Fibroblast of skin of back (primary cell): ENCODE measurements at regions not wholly inside any gene's neighbourhood (a gene's known extent, or its start where the extent isn't known, plus 50 kb on each side); places are given as distances from the start of the nearest gene placed in this dataset.

Experiments used
- DNase-seq: peaks from one replicate; pipeline ENCODE4 v3.0.0-alpha.2; 2013

DNA sequence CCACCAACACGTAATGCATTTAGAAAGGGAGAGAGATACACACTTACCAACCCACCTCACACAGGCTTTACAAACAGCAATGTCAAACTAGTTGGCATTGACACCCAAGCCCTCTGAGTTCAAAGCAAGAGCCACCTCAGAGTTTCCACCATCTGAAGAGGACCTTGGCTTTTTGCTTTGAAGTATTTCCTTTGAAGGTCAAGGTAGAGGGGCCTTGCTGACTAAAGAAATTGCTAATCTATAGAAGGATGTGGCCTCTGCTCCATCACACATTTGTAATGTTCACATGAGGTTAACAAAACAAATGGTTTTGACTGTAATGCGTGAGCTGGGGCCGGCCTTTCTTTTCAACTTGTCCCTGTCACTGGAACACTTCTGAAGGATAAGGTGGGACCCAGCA, 117.7 kb downstream of the POLR2M start:
- DNase-seq = peak; percentile 20

DNA sequence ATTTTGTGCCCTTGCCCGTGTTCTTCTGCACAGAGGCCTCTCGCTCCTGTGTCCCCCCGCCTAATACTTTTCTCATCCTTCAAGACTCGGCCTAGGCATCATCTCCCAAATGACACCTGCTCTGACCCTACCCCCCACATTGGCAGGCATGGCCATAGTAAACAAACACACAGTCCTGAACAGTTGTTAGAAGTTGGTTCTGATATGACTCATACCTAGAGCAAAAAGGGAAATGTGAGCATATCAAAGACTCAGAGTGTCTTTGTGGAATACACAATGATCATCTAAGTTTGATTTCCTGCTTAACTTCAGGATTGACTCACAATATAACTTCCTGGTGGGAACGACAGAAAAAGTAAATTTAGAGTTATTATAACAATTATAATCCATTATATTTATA, 120.5 kb downstream of the POLR2M start:
- no peak for DNase-seq

DNA sequence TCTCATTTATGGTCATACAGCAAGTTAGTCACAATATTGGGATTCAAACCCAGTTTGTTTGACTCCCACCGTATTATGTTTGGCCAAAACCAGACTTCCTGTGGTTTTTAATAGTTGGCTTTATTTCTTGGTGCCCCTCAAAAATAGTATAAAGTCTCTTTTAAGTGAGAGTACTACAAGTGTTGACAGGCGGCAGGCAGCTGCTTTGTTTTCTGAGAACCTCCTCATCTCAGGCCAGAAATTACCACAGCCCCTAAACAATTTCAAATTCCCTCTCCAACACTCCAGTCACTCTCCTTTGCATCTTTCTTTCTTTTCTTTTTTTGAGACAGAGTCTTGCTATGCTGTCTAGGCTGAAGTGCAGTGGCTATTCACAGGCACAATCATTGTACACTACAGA, 121.5 kb downstream of the POLR2M start:
- DNase-seq = peak; percentile 13

DNA sequence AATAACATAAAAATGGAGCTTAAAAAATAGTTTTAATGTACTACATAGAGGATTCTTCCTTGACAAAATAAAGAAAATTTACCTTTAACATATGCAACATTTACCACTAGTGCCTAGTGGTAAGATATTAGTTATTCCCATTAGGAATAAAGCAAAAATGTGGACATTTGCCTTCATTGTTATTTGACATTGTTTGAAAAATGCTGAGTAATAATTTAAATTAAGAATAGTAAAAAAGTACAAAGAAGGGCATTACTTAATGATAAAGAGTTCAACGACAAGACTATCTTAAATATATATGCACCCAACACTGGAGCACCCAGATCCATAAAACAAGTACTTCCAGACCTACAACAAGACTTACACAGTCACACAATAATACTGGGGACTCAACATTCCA, 125.7 kb downstream of the POLR2M start:
- DNase-seq = no peak

DNA sequence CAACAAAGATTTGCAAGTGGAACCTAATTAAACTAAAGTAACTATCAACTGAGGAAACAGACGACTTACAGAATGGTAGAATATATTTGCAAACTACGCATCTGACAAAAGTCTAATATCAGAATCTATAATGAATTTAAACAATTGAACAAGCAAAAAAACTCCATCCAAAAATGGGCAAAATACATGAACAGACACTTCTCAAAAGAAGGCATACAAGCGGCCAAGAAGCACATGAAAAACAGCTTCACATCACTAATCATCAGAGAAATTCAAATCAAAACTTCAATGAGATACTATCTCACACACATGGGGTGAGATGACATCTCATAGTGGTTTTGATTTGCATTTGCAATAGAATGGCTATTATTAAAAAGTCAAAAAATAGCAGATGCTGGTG, 128.6 kb downstream of the POLR2M start:
- no peak for DNase-seq

DNA sequence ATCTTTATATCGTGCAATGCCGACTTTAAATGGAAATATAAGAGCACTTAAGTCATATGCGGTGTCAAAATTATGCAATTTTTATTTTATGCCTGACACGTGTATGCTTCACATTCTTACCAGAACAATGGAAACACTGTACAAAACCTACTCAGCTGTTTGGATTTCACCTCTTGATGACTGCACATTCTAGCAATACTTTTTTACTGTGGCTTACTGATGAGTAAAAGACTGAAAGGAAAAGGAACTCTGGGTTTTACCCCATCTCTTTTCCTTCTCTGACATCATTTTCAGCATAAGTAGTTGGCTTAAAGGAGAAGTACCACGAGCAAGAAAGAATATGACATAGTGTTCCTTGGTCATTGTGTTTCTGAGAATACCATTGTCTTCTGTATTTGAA, 142.8 kb downstream of the POLR2M start:
- peak; percentile 20 for DNase-seq

DNA sequence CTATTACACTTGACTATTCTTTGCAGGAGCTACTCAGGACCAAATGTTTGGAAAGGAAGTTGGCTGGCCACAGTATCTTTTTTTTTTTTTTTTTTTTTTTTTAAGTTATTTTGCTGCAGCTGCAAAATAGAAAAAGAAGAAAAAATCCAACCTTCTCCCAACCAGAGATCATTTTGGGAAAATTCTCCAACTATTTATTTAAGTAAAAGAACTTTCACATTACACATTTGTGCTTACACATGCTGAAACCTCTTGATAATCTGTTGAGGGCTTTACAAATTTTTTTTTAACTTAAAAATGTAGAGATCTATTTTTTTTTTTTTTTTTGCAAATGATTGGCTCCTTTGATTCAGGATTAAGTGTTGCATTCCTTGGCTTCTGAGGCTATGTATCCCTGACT, 148.0 kb downstream of the POLR2M start:
- DNase-seq = no peak

DNA sequence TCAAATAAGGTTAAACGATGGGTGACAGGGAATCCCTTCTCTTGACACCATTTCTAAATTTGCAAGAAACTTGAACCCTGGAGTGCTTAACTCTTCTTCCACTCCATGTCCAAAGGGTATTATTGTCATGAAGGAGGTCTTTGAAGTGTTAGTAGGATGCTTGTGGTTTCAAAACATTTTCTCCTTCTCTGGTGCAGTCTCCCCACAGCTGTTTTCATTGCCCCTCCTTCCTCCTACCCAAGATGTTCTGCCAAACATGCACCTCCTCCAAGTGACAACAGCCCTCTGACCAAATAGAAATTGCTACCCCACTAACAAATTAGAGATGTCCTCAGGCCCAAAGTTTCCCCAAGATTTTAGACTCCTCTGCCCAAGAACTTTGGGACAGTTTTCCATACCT, 151.4 kb downstream of the POLR2M start:
- no peak for DNase-seq

DNA sequence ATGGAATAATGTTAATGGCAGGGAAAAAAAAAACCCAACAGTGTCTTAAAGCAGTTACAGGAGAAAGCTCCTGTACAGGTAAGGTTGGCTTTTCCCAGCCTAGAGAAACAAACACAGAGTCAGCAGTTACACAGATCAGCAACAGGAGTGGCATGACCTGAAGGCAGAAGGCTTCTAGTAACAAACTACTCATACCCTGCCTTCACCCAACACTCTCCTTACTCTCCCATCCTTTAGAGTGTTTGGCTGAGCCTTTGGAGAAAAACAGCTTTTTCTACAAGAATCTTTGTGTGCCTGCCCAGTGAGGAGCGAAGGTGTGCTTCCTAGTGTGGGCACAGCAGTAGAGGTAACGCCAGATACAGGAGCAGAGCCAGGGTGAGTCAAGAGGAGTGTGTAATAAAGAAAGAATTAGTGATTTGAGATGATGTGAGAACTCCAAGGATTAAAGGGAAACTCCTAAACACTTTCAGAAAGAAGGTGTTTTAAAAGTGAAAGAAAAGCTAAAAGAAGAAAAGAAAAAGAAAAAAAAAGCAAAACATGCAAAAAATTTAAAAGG, 152.7 kb downstream of the POLR2M start:
- no peak for DNase-seq

DNA sequence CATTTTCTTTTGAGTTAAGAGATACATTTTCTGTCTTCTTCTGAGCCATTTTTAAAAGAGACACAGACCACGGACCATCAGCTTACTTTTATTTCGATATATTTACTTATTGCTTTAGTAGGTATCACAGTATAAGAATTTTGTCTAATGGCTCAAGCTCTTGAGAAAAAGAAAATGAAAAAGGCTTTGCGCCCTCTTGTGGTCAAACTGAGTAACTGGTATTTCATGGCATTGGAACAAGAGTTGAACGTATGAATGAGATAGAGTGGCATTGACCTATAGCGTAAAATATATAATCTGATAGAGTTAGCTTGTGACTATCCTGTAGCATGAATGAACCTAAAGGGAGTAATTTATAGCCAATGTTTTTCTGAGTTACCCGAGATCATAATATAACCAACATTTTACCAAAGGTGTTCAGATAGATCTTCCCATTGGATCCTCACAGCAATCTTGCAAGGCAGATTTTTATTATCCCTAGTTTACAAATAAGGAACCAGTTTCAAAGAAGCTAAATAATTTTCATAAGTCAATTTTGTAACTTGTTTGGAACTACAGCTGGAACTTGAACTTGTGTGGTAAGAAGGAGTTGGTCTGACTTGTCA, 154.6 kb downstream of the POLR2M start:
- DNase-seq = peak; percentile 70

DNA sequence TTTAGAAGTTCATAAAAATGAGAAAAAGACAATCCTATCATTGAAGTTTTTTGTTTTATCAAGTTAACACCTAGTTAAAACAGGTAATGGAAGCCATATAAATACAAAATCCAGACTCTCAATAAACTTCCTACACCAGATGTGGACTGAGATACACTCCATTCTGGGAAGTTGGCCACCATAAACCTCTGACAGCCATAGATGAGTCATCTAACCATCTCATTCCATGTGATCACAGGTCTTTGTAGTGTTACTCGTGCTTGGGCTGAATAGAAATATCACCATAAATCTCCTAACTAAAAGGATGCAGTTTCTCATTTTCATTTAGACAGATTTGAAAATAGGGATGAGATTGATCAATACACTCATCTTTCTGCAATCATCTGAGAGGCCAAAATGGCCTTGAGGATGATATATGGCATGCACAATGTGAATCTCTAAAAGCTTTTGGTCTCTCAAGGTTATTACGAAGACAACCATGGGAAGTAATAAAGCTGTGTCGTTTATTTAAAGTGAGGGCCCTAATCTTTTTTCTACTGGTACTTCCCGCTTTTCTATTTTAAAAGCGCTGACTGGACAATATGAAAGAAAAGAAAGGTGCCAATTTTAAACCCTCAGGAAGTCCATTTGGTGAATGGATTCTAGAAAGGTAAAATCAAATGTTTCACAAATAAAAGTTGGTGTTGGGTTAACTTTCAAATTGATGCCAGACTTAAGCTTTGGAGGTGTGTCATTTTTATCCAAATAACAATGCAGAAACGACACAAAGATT, 155.5 kb downstream of the POLR2M start:
- peak; percentile 87 for DNase-seq

DNA sequence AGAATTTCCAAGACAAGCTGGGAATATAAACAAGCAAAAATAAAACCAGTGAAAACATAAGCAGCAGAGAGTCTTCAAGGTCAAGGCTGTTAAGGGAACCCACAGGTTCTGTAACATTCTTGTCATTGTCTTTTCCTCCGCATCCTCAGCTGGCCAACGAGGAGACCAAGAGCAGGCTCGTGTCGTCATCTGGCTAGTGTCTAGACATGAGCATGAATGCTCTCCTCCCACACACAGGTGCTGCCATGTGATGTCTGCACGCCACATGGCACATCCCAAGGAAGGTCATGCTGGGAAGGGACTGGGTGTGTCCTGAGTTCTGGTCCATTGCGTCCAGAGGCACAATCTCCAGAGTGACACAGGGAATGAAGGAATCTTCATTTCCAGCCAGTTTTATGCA, 156.2 kb downstream of the POLR2M start:
- no peak for DNase-seq

DNA sequence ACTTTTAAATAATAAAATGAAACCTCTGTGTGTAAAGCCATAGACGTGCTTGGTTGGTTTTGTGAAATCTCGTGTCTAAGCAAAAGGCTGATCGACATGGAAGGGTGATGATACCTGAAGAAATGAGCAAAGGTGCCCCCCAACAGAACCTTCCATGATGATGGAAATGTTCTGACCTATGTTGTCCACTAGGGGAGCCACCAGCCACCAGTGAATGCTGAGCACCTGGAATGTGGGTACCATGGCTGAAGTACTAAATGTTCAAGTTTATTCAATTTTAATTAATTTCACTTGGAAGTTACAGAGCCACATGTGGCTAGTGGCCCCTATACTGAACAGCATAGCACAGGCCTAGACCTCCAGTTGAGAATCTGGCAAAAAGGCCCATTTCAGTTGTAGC, 158.8 kb downstream of the POLR2M start:
- no peak for DNase-seq

DNA sequence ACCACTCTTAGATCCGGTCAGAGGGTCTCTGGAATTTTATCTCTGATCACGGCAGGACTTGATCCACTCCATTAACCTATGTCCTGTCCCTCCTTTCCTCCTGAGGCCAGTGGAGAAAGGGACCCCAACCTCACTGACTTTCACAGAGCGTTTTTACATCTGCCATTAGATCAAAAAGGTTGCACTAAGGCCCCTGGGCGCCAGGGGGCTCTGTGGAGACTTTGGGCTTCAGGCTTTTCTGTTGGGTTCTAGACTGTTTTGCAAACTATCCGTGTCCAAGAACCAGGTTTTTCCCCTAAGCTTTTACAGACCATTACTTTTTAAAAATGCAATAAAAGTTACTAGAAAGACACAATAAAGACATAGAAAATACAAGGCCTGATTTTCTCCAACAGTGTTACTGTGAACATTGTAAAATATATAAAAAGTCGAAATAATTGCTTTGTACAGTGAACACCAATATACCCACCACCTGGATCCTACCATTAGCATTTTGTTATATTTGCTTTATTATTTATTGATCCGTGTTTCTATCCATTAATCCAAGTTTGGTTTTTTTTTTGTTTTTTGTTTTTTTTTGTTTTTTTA, 159.7 kb downstream of the POLR2M start:
- peak; percentile 53 for DNase-seq

DNA sequence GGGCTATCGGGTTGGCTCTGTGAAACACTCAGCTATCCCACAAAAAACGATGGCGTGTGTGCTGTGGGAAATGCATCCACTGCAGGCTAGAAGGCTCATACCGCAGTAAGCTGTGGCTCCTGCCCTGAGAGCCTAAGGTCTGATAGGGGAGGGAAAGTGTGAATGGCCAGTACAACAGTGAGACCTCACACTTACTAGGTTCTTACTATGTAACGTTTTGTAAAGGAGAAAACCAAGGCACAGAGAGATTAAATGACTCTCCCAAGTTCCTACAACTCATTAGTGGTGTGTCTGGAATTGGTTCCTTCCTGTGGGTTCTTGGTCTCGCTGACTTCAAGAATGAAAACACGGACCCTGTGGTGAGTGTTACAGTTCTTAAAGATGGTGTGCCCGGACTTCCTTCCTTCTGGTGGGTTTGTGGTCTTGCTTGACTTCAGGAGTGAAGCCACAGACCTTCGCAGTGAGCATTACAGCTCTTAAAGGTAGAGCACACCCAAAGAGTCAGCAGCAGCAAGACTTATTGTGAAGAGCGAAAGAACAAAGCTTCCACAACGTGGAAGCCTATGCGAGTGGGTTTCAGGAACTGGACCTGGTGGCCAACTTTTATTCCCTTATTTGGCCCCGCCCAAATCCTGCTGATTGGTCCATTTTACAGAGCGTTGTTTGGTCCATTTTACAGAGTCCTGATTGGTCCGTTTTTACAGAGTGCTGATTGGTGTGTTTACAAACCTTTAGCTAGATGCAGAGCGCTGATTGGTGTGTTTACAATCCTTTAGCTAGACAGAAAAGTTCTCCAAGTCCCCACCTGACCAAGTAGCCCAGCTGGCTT, 161.7 kb downstream of the POLR2M start:
- no peak for DNase-seq

DNA sequence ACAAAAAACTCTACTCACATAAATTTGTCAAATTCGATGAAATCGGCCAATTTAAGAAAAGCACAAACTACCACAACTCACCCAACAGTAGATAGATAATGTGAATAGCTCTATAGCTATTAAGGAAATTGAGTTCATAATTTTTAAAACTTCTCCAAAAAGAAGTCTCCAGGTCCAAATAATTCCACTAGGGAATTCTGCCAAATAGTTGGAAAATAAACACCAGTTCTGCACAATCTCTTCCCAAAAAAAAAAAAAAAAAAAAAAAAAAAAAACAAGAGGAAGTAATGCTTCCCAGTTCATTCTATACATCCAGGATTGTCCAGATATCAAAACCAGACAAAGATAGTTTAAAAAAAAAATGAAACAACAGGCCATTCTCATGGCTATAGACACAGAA, 164.2 kb downstream of the POLR2M start:
- no peak for DNase-seq

DNA sequence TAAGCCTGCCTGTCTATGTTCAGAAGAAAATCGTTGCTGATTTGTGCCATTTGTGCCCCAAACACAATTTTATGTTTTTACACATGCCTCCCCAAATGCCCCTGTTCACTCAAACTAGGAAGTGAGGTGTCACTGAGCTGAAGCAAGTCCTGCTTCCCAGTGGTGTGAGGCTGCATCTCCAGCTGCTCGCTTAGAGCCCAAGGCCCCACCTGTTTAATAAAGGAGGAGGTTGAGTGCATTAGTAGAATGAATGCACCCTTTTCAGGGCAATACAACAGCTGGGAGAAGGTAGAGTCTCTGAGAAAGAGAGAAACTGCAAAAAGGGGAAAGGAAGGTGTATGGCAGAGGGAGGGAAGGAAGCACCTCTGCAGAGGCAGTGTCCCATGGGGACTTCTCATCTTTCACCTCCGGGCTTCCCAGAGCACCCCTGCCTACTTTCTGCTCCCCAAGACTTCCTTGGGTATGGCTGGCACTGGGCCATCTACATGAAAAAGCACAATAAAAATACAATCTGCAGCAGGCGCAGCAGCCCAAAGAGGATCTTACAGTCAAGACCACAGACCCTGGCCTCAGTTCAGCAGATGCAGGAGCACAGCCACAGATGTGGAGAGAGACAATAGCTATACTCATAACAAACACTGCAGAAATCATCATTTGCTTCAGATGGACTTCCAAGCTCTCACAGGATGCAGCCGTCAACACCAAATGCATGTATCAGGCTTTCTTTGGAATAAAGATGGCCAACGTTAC, 165.9 kb downstream of the POLR2M start:
- no peak for DNase-seq

DNA sequence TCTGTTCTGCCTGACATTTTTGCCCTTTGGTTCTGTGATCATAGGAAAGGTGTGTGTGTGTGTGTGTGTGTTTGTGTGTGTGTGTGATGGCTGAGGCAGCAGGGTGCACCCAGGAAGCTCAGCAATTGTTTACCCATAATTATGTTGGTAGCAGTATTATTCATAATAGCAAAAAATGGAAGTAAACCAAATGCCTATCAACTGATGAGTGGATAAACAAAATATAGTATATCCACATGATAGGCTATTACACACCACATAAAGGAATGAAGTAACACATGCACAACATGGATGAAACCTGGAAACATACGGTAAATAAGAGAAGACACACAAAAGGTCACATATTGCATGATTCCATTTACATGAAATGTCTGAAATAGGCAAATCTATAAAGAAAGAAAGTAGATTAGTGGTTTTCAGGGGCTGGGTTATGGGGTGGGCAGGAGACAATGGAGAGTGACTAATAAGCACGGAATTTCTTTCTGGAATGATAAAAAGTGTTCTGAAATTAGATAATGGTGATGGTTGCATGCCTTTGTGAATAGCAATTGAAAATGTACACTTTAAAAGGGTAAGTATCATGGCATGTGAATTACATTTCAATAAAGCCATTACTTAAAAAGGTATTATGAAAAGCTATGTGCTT, 167.2 kb downstream of the POLR2M start:
- DNase-seq = peak; percentile 91

DNA sequence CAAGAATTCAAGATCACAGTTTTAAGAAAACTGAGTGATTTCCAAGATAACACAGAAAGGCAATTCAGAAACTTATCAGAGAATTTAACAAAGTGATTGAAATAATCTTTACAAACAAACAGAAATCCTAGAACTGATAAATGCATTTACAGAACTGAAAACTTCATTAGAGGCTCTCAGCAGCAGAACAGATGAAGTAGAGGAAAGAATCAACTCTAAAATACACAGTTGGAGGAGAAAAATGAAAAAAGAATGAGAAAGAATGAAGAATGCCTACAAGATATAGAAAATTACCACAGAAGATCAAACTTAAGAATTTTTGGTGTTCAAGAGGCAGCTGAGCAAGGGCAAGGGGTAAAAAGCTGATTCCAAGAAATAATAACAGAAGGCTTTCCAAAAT, 168.8 kb downstream of the POLR2M start:
- DNase-seq = no peak

DNA sequence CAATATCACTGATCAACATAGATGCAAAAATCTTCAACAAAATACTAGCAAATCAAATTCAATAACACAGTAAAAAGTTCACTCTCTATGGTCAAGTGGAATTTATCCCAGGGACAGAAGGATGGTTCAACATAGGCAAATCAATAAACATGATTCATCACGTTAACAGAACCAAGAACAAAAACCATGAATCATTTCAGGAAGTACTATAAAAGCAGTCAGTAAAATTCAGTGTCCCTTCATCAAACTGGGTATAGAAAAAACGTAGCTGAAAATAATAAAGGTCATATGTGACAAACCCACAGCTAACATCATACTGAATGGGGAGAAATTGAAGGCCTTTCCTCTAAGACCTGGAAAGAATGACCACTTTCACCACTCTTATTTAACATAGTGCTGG, 172.1 kb downstream of the POLR2M start:
- peak; percentile 52 for DNase-seq

DNA sequence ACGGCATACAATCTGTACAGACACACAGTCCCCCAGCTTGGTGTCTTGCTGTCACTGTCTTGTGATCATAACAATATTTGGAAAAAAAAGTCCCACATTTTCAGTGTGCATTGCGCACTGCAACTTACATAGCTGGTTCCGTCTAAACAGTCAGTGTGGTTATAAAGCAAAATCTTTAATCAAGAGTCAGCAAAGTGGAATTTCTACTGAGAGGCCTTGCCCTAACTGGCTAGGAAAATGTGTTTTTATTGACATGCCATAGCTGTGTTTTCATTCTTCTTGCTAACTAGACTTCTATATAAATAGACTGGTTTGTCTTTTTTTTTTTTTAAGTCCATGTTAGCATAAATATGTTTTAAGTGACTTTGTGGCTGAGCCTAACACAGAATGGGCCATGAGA, 174.8 kb downstream of the POLR2M start:
- peak; percentile 95 for DNase-seq

DNA sequence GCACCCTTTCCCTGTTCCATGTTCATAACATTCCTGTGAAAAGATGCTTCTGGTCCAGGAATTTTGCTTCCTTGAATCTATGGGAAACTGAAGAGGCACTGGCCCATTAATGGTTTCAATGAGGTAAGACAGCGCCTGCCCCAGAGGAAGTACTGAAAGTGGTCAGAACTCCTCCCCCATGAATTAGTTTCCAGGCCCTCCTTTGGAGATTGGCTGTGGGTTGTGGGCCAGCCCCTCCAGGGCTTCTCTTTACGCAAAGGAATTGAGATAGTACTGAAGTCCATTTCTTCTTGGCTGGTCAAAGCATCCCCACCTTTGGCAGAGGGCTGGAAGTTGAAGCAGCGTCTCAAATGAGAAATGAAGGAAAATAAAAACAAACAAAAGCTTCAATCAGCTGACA, 175.5 kb downstream of the POLR2M start:
- no peak for DNase-seq
